Neural cell (in vitro differentiated cells): ENCODE measurements at regions not wholly inside any gene's neighbourhood (a gene's known extent, or its start where the extent isn't known, plus 50 kb on each side); places are given as distances from the start of the nearest gene placed in this dataset.

Experiments
- H2AFZ ChIP-seq: fragments of 200-600, 300-800 bp; sonication (generic), shearing (Covaris generic); 2 replicates; pipeline ENCODE4 v1.6.0; 2014; ENCODE audit warnings: low read depth, mild to moderate bottlenecking, antibody characterized with exemption, low read length, moderate library complexity
- H3F3A ChIP-seq: fragments of 200-600 bp; shearing (Covaris generic); 2 replicates; pipeline ENCODE4 v1.6.1; 2016; ENCODE audit warnings: mild to moderate bottlenecking, moderate library complexity, mixed read lengths, antibody characterized with exemption, low read length; ENCODE audit not compliant: insufficient read depth, poor library complexity, severe bottlenecking
- H3K27ac ChIP-seq: fragments of 200-600, 300-800 bp; sonication (generic), shearing (Covaris generic); 2 replicates; pipeline ENCODE4 v1.5.1; 2014; ENCODE audit warnings: mild to moderate bottlenecking, low read length, moderate library complexity
- H3K27me3 ChIP-seq: fragments of 300-800, 200-600 bp; sonication (generic), shearing (Covaris generic); 2 replicates; pipeline ENCODE4 v1.6.0; 2014; ENCODE audit warnings: mild to moderate bottlenecking, low read depth, low read length, moderate library complexity; ENCODE audit not compliant: insufficient read depth
- H3K36me3 ChIP-seq: fragments of 300-800, 200-600 bp; sonication (generic), shearing (Covaris generic); 2 replicates; pipeline ENCODE4 v1.5.1; 2014; ENCODE audit warnings: mild to moderate bottlenecking, antibody characterized with exemption, low read length, moderate library complexity; ENCODE audit not compliant: insufficient read depth
- H3K4me2 ChIP-seq: fragments of 300-800, 200-600 bp; sonication (generic), shearing (Covaris generic); 2 replicates; pipeline ENCODE4 v1.6.0; 2014; ENCODE audit warnings: mild to moderate bottlenecking, low read length
- H3K4me3 ChIP-seq: fragments of 300-800, 200-600 bp; sonication (generic), shearing (Covaris generic); 2 replicates; pipeline ENCODE4 v1.5.1; 2014; ENCODE audit warnings: mild to moderate bottlenecking, low read length, moderate library complexity
- H3K79me2 ChIP-seq: fragments of 200-600 bp; shearing (Covaris generic); replicated peaks from 2 replicates; pipeline ENCODE4 v1.6.0; 2014; ENCODE audit warnings: mild to moderate bottlenecking, low read length, moderate library complexity; ENCODE audit not compliant: insufficient read depth
- H3K9ac ChIP-seq: fragments of 300-800, 200-600 bp; sonication (generic), shearing (Covaris generic); 2 replicates; pipeline ENCODE4 v1.6.1; 2016; ENCODE audit warnings: mild to moderate bottlenecking, low read length, mixed read lengths
- H3K9me2 ChIP-seq: fragments of 200-600 bp; shearing (Covaris generic); 2 replicates; pipeline ENCODE4 v1.6.1; 2016; ENCODE audit warnings: mild to moderate bottlenecking, low read length, mixed read lengths; ENCODE audit not compliant: insufficient read depth
- H3K9me3 ChIP-seq: fragments of 200-600, 300-800 bp; sonication (generic), shearing (Covaris generic); 2 replicates; pipeline ENCODE4 v1.6.1; 2016; ENCODE audit warnings: mild to moderate bottlenecking, mixed run types, low read length, moderate library complexity, mixed read lengths
- H4K20me1 ChIP-seq: fragments of 200-600 bp; shearing (Covaris generic); 2 replicates; pipeline ENCODE4 v1.6.1; 2016; ENCODE audit warnings: mild to moderate bottlenecking, mixed run types; ENCODE audit not compliant: insufficient read depth
- EP300 ChIP-seq: fragments of 450-650 bp; conservative IDR thresholded peaks from 2 replicates; pipeline ENCODE4 v1.6.1; 2014; ENCODE audit warnings: antibody characterized with exemption, mild to moderate bottlenecking, moderate library complexity; ENCODE audit not compliant: poor library complexity, severe bottlenecking
- EZH2 ChIP-seq: fragments of 200-600, 300-800 bp; shearing (Covaris generic), sonication (generic); IDR thresholded peaks from 2 replicates; pipeline ENCODE4 v1.6.1; 2014; ENCODE audit warnings: antibody characterized with exemption, low read length, borderline replicate concordance, mild to moderate bottlenecking; ENCODE audit not compliant: insufficient read depth, poor library complexity, severe bottlenecking
- MXI1 ChIP-seq: fragments of 450-650 bp; conservative IDR thresholded peaks from 2 replicates; pipeline ENCODE4 v1.6.1; 2014; ENCODE audit warnings: antibody characterized with exemption, mild to moderate bottlenecking; ENCODE audit not compliant: poor library complexity, severe bottlenecking
- POLR2AphosphoS5 ChIP-seq: IDR thresholded peaks from 2 replicates; pipeline ENCODE4 v1.6.1; 2012
- RAD21 ChIP-seq: fragments of 450-650 bp; conservative IDR thresholded peaks from 2 replicates; pipeline ENCODE4 v1.6.1; 2014; ENCODE audit warnings: antibody characterized with exemption, mild to moderate bottlenecking, moderate library complexity
- SMC3 ChIP-seq: fragments of 450-650 bp; conservative IDR thresholded peaks from 2 replicates; pipeline ENCODE4 v1.6.1; 2014; ENCODE audit warnings: antibody characterized with exemption, mild to moderate bottlenecking, moderate library complexity; ENCODE audit not compliant: poor library complexity
- TAF1 ChIP-seq: IDR thresholded peaks from 2 replicates; pipeline ENCODE4 v1.6.1; 2012; ENCODE audit warnings: low read depth
- TF ChIP-seq, protein P1 (sequence below): fragments of 450-650 bp; IDR thresholded peaks from 2 replicates; pipeline ENCODE4 v1.5.1; 2014; ENCODE audit warnings: antibody characterized with exemption, mild to moderate bottlenecking, moderate library complexity; ENCODE audit not compliant: poor library complexity, severe bottlenecking
- TF ChIP-seq, protein P2 (sequence below): IDR thresholded peaks from 2 replicates; pipeline ENCODE4 v1.6.1; 2012; ENCODE audit warnings: borderline replicate concordance

GRCh38 chr17:34164837-34165236, 90.2 kb upstream of the CCL2 start:
- TF ChIP-seq SMC3 = no peak
- TF ChIP-seq, protein P1, sequence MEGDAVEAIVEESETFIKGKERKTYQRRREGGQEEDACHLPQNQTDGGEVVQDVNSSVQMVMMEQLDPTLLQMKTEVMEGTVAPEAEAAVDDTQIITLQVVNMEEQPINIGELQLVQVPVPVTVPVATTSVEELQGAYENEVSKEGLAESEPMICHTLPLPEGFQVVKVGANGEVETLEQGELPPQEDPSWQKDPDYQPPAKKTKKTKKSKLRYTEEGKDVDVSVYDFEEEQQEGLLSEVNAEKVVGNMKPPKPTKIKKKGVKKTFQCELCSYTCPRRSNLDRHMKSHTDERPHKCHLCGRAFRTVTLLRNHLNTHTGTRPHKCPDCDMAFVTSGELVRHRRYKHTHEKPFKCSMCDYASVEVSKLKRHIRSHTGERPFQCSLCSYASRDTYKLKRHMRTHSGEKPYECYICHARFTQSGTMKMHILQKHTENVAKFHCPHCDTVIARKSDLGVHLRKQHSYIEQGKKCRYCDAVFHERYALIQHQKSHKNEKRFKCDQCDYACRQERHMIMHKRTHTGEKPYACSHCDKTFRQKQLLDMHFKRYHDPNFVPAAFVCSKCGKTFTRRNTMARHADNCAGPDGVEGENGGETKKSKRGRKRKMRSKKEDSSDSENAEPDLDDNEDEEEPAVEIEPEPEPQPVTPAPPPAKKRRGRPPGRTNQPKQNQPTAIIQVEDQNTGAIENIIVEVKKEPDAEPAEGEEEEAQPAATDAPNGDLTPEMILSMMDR = no peak
- TF ChIP-seq, protein P2, sequence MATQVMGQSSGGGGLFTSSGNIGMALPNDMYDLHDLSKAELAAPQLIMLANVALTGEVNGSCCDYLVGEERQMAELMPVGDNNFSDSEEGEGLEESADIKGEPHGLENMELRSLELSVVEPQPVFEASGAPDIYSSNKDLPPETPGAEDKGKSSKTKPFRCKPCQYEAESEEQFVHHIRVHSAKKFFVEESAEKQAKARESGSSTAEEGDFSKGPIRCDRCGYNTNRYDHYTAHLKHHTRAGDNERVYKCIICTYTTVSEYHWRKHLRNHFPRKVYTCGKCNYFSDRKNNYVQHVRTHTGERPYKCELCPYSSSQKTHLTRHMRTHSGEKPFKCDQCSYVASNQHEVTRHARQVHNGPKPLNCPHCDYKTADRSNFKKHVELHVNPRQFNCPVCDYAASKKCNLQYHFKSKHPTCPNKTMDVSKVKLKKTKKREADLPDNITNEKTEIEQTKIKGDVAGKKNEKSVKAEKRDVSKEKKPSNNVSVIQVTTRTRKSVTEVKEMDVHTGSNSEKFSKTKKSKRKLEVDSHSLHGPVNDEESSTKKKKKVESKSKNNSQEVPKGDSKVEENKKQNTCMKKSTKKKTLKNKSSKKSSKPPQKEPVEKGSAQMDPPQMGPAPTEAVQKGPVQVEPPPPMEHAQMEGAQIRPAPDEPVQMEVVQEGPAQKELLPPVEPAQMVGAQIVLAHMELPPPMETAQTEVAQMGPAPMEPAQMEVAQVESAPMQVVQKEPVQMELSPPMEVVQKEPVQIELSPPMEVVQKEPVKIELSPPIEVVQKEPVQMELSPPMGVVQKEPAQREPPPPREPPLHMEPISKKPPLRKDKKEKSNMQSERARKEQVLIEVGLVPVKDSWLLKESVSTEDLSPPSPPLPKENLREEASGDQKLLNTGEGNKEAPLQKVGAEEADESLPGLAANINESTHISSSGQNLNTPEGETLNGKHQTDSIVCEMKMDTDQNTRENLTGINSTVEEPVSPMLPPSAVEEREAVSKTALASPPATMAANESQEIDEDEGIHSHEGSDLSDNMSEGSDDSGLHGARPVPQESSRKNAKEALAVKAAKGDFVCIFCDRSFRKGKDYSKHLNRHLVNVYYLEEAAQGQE = no peak
- no peak overlapping the region for H2AFZ ChIP-seq
- no peaks in the 10 kb centered on the region for H3K79me2 ChIP-seq
- no peaks in the 10 kb centered on the region for H3F3A ChIP-seq
- no peaks in the 10 kb centered on the region for H3K27me3 ChIP-seq
- H3K9me2 ChIP-seq = no peaks in the 10 kb centered on the region
- no peaks in the 10 kb centered on the region for H3K36me3 ChIP-seq
- H3K4me3 ChIP-seq = no peak overlapping the region
- H3K27ac ChIP-seq = no peak overlapping the region
- H3K9ac ChIP-seq = no peak overlapping the region
- no peak overlapping the region for H3K4me2 ChIP-seq
- no peaks in the 10 kb centered on the region for H3K9me3 ChIP-seq
- H4K20me1 ChIP-seq = no peaks in the 10 kb centered on the region

DNA sequence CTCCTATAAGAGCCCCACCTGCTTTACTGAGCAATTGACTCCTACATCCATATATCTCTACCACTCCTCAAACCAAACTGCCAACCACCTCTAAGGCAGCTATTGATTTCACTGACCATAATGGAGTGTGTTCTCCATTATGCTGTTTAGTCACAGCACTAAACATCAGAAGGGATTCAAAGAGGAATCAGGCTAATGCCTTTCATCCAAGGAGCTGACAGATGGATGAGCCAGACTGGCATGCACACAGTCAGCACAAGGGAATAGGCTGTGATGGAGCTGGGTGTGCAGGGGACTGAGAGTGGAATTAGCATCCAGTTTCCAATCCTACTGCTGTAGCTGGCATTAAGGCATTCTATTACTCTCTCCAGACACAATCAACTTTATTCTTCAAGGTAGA, 88.7 kb upstream of the CCL2 start:
- no peak overlapping the region for H2AFZ ChIP-seq
- H3K9me3 ChIP-seq = no peaks in the 10 kb centered on the region
- no peak overlapping the region for H3K27ac ChIP-seq
- no peaks in the 10 kb centered on the region for H3K79me2 ChIP-seq
- H3K9me2 ChIP-seq = no peaks in the 10 kb centered on the region
- H3K27me3 ChIP-seq = no peaks in the 10 kb centered on the region
- no peak overlapping the region for H3K4me3 ChIP-seq
- no peaks in the 10 kb centered on the region for H3K36me3 ChIP-seq
- no peaks in the 10 kb centered on the region for H3F3A ChIP-seq
- H3K4me2 ChIP-seq = no peak overlapping the region
- H4K20me1 ChIP-seq = no peaks in the 10 kb centered on the region
- TF ChIP-seq RAD21 = no peak
- TF ChIP-seq, protein P2 = no peak
- TF ChIP-seq SMC3 = no peak
- TF ChIP-seq EP300 = no peak
- no peak for TF ChIP-seq POLR2AphosphoS5
- TF ChIP-seq EZH2 = no peak
- TF ChIP-seq, protein P1 = no peak
- no peak for TF ChIP-seq MXI1
- TF ChIP-seq TAF1 = no peak
- no peak overlapping the region for H3K9ac ChIP-seq
